Activated CD4-positive, alpha-beta T cell treated with anti-CD3 and anti-CD28 coated beads, Interleukin-10, Interleukin-2, amounts not matched to agents 100 ng/mL and 50 ng/mL, durations not matched to agents 16 hours and 8 hours (primary cell): ENCODE measurements at regions not wholly inside any gene's neighbourhood (a gene's known extent, or its start where the extent isn't known, plus 50 kb on each side); places are given as distances from the start of the nearest gene placed in this dataset.
A peak's percentile ranks its signal among the peaks of the same experiment; 100 is the strongest.

Source experiments
- DNase-seq: peaks from one replicate; pipeline ENCODE4 v3.0.0-alpha.2; 2020

DNA sequence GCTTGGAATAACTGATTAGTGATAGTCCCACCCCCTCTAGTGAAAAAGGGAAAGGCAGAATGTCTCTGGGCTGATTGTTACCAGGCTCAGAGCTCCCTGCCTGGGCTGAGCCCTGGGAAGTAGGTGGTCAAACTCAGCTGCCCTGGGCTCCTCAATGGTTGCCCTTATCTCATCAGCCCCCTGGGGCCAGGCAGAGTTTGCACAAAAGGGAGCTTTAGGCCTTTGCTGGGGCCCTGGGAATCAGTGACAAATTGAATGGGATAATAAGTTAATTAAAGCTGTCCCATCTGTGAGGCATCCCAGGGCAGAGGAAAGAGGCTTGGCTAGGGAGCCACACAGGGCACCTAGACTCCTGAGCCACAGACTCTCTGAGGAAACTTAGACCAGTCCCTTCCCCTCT lies 89.0 kb downstream of the EFNB1 start:
- no peak for DNase-seq

DNA sequence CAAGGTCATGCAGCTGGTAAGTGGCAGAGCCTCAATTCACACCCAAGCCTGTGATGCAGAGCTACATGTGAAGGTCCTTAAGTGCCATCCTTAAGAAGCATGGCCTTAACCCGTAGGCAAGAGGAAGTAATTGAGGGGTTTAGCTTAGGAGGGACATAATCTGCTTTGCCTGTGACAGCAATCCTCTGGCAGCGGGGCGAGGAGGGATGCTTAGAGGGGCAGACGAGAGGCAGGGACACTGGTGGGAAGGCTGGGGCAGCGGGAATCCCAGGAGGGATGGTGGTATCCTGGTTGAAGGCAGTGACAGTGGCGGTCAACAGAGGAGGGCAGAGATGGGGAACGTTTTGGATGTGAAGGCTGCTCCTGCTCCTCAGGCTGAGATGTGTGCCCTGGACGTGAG lies 88.1 kb downstream of the EFNB1 start:
- no peak for DNase-seq

DNA sequence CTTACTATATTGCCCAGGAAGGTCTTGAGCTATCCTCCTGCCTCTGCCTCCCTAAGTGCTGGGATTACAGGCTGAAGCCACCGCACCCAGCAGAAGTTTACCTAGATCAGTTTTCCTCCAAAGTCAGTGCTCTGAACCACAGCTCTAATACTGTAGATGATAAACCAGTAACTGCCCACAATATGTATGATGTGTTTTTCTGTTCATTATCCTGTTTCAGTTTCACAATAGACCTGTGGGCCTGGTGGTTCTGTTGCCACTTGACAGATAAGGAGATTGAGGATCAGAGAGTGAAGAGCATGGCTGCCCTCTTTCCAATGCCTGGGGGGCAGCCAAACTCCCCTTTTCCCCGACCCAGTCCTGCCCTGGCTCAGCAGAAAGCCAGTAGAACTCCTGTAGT lies 87.0 kb downstream of the EFNB1 start:
- no peak for DNase-seq

DNA sequence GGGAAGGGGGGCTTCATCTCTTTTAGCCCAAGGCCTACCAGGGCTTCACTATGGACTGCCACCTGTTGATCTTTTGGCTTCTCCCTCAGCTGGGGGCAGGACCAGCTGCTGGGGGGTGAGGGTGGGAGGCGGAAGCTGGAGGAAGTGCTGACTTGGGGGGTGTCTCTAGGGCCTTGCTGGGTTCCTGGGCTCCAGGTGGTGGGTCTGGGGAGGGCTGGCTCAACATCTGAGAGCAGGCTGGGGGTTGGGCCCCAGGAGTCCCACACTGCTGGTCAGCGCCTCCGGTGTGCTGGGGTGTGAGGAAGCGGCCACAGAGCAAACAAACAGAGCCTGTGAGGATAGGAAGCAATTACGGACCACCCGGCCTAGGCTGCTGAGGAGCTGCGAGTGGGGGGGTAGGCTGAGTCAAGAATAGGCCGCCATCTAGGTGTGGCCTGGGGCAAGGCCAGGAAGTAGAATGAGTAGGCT lies 85.7 kb downstream of the EFNB1 start:
- DNase-seq, result no peak

DNA sequence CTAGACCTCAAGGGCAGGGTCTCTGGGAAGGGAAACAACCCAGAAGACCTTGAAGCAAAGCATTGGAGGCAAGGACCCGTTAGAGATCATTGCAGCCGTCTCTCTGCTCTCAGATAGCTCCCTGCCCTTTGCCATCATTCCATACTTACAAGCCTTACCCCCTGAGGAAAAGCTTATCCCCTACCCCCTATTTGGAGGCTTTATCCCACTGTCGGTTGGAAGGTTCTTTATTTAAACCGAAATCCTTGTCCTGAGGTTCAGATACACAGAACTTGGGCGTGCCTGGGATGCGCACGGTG lies 84.4 kb downstream of the EFNB1 start:
- no peak for DNase-seq

DNA sequence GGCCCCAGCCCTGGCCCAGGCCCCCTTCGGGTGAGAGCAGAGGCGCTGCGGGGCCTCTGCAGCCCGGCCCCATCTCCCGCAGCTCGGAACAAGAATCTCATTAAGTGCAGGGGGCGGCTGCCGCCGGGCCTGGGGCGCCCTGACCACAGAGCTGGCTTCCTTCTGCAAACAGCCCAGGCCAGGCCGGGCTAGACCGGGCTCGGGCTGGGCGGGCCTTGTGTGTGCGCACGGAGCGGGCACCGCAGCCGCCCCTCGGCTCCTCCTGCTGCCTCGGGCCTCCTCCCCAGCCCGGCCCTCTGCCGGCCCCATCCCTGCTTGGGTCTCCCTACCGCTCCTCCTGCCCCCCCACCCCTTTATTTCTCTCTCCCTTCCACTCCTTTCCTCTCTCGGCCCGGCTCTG lies 83.3 kb downstream of the EFNB1 start:
- DNase-seq, result no peak

DNA sequence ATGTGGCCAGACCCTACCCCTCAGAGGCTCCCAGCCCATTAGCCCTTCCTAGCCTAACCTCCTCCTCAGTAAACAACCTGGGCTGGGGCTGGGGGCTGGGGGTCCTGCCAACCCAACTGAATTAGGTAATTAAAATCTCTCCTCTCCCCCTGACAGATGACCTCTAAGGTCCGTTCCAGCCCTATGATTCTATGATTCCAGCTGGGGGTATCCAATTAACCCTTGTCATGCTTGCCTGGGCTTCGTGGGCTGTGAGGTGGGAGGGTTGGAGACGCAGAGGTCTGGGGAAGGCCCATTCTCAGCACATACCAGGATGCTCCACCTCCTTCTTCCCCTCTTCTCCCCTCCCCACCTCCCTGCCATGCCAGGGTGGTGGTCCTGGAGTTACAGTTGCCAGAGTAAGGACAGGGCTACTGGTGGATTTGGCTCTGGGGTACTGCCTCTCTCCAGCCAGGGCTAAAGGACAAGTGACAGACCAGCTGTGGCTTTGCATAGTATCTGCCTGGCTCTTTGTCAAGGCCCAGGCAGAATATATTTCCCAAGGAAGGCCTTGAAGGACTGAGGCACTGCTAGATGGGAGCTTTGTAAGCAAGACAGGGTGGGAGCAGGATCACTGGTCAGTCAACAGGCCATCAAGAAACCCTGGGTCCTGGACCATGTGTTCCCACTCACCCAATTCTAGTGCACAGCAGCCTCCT lies 82.1 kb downstream of the EFNB1 start:
- no peak for DNase-seq

DNA sequence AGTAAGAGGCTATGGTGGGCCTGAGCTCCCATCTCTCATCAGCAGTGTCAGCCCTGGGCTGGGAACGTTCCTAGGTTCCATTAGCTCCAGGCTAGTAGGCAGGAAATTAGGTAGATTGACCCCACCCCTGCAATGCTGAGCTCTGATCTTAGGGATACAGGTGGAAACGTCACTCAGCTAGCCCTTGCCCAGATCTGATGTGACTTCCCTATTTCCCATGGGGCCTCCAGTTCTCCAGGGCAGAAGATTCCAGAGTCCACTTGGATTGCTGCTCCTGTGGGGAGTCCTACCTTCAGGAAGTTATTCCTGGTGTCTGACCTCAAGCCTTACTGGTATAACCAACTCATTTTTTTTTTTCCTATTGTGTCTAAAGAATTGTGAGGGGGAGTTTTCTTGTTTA lies 81.1 kb downstream of the EFNB1 start:
- DNase-seq, result no peak

DNA sequence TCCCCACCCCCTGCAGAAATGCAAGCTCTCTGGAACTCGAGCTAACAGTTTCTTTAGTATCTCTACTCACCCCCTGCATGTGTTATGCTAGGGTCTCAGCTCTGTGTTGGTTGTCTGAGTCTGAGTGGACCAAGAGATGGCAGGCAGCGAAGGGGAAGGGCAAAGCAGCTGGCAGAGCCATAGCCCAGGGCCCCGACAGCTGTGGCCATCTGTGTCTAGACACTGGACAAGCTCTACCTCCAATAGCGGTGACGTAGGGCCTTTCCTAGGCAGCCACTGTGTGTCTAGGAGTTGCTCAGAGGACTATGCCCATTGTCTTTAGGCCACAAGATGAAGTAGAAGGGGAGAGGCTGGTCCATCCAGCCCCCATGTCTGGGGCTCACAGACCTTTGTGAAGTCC lies 79.2 kb downstream of the EFNB1 start:
- no peak for DNase-seq

DNA sequence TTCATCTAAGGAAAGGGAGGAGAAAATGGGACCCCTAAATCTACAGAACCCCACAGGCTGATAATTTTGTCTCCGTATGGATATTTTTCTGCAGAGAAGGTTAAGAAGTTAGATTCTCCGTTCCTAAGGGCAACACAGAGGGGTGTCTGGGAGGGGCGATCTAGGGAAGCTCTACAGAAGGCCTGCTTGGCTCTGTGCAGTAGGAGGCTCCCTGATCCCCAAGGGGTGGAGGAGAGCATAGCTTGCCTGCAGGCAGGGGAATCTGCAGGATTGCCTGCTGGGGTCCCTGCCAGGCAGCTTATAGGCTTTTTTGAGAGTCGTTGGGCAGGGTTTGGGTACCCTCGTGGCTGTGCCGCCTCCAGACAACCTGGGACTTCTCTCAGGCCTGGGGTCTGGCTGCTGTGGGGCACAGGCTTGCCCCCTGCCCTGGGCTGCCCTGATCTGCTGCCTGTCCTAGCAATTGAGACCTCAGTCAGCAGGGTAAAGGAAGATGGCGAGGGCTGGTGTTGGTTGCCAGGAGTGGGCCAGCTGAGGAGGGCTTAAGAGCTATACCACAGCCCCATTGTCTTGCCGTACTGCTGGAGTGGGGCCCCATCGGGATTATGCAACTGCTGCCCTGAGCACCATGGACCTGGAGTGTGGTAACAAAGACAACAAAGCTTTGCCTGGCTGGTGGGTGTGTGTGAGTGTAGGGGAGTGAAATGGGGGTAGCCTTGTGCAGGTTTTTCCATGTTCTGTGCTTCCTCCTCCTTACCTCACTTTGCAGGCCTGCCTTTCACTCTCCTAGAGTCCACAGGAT lies 74.1 kb downstream of the EFNB1 start:
- DNase-seq, result no peak

DNA sequence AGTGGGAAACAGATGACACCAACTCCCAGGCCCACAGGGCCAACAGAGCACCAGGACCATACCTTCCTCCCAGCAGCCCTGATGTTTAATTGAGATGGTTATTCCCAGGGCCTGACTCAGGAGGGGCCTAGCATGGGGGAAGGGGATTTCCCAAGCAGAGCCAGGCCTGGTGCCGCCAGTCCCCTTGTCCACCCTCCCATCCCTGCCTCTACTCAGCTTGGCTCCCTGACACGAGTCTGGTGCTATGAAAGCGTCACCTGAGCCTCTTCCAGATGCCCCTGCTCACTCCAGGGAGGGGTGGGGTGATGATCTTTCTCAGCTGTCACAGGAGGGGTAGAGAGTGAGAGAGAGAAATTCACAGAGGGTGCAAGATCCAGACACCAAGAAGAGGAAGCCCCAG lies 72.7 kb downstream of the EFNB1 start:
- DNase-seq, result no peak

DNA sequence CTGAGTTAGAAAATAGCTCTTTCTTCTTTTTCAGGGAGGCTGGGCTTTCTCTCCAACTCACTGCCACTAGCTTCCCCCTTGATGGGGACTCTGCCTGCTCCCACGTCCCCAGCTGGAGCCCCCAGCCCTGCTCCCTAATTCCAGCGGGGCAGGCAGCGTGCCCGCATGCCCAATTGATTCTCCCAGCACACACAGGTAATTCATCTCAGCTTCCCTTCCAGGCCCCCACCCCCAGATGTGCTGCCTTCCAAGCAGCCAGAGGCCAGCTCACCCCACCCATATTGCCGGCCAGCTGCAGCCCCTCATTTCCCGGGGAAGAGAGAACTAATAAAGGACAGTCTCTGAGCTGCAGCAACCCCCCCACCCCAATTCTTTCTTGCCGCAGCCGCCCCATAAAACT lies 69.8 kb downstream of the EFNB1 start:
- no peak for DNase-seq

DNA sequence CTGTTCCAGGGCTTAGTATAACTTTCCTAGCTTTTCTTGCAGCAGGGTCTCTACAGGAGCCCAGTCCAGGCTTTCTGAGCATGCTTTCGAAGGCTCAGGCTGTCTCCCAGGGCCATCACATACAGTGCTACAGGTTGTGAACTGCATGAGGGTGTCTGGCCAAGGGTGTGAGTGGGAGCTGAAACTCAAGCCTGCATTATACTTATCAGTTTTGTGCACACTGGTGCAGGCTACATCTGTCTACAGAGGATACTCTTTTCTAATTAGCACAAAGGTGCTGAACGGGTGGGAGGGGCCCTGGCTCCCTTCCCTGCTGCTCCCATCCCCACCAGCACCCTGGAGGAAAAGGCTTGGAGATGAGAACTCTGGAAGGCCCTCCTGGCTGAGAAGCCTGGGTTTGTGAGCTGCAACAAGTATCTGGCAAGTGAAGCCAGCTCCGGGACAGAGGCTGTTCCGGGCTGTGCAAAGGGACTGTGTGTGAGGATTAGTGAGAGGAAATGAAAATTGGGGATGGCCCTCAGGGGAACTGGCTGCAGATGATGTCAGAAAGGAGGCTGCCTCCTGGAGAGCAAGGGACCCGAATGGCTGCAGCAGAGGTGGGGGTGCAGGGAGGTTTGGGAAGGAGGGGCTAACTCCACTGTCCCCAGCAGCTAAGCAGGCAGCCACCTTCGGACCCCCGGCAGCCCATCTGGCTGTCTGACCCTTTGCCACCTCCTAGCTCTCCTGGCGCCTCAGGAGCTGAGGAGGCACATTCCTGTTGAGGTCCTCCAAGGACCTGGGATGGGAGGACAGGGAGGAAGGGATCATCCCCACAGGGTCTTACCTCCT lies 68.5 kb downstream of the EFNB1 start:
- DNase-seq, result no peak

DNA sequence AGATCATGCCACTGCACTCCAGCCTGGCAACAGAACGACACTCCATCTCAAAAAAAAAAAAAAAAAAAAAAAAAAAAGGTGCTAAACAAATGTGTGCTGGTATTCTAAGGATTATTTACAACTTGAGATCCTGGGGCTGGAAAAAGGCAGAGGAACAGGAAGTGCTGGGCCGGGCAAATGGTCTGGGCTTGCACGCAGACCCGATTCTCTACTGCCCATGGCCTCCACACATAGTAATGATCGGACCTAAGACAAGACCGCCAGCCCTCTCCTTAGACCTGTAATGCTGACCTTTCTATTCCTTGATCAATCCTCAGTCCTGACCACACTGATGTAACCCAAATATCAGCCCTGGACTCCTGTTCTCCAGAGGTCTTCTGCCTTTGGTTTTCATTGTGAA lies 67.8 kb downstream of the EFNB1 start:
- no peak for DNase-seq

DNA sequence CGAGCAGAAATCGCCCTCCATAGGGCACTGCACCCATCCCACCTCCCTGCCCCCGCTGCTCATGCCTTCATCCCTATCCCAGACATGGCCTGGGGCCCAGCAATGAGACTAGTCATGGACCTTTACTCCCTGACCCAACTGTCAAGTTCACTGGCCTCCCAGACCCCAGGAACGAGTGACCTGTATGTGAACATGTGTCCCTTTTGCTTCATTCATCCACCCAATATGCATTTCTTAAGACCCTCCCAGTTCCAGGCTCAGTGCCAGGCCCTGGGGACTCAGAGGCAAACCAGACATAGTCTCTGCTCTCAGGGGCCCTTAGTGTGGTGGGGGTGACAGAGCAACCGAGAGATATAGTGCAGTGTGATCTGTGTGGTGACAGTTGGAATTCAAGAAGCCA lies 67.0 kb downstream of the EFNB1 start:
- DNase-seq, result no peak

DNA sequence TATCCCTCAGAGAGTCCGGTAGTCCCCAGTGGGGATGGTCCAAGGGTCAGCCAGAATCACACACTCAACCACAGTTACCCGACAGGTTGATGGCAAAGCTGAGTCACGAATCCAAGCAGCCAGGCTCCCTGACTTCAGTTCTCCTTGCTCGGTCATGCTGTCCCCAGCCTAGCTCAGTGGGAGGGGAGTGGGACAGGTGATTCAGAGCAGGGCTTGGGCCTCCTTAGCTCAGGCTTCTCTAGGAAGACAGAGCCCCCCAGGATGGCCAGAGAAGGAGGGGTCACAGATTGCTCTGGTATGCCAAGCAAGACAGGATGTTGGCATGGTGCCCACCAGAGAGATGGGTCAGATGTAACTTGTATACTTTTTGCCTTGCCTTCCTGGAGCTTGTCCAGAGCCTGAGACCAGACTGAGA lies 66.5 kb downstream of the EFNB1 start:
- DNase-seq, result no peak

DNA sequence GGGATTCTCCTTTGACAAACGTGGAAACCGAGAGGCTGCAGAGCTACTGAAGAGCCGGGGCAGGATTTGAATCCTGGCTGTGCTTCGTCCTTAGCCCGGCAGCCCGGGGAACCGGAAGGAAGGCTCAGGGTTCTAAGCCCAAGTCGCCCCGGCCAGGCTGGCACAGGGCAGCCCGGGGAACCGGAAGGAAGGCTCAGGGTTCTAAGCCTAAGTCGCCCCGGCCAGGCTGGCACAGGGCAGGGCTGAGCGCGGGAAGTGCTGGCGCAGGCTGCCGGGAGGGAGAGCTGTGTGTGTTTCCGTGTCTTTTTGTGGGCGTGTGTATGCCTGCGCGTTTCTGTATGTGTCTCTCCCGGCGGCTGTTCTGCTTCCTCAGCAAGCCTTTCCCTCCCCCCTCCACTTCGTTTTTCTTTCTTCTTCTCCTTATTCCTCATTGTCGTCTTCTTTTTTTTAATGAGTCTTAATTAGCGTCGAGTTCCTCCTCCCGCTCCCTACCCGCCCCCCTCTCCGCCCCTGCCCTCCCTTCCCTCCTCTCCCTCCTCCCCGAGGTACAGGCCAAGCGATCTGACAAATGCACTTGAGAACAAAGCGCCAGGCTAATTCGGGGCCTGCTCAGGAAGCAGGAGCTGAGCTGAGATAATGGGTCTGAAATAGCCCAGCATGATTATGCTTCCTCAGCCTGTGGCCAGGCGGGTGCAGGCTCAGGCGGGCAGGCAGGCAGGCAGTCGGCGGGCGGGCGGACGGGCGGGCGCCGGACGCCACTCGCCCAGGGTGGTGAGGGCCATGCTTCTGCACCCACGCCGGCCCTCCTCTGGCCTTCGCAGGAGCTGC lies 65.9 kb downstream of the EFNB1 start:
- peak; percentile 1 for DNase-seq

DNA sequence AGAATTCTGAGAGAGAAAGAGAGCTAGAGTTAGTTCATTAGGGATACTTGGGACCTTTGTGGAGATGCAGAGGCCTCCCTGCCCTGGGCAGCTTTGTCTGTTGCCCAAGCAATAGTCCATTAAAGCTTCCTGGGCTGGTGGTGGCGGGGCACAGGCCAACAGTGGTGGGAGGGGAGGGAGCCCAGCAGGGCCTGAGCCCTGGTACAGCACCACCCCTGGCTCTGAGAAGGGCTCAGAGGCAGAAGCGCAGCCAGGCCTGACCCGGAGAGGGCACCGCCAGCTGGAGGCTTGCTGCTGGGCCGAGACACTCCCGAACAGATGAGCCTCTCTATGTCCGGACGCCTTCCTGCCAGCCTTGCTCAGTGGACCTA lies 65.3 kb downstream of the EFNB1 start:
- DNase-seq, result no peak

DNA sequence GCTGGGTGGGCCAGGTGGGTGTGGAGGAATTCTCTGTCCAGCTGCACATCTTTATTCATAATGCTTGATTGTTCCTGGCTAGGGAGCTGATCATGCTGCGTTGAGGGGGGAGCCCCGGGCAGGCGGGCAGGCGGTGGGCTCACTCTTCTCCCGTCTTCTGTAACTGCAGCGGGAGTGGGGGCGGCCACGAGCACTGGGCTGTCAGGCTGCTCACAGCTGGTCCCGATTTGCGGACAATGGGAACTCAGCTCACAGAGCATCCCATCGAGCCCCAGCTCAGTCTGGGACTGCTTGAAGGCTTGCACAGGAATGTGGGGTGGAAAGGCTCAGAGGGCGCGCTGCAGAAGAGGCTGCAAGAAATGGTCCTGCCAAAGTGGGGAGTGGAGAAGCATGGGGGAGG lies 63.8 kb downstream of the EFNB1 start:
- DNase-seq, result no peak

DNA sequence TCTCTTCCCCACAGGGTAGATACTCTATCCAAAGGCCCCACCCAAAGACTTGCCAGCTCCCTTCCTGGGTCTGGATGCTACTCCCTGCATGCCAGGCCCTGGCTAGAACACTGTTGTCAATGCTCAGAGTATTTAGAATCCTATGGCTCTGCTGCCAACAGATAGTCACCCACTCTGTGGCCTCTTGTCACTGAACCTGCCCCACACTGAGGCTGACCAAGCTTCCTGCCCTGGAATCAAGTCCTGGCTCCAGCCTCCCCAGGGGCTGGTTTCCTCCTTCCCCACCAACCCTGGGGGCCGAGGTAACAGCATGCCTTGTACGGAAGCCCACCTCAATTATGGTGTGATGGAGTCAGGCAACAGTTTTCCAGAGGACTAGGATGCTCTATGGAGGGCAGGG lies 63.3 kb downstream of the EFNB1 start:
- no peak for DNase-seq
